Neural cell (in vitro differentiated cells): ENCODE measurements at regions not wholly inside any gene's neighbourhood (a gene's known extent, or its start where the extent isn't known, plus 50 kb on each side); places are given as distances from the start of the nearest gene placed in this dataset.

Source experiments
- H2AFZ ChIP-seq: fragments of 200-600, 300-800 bp; sonication (generic), shearing (Covaris generic); 2 replicates; pipeline ENCODE4 v1.6.0; 2014; ENCODE audit warnings: low read depth, mild to moderate bottlenecking, antibody characterized with exemption, low read length, moderate library complexity
- H3F3A ChIP-seq: fragments of 200-600 bp; shearing (Covaris generic); 2 replicates; pipeline ENCODE4 v1.6.1; 2016; ENCODE audit warnings: mild to moderate bottlenecking, moderate library complexity, mixed read lengths, antibody characterized with exemption, low read length; ENCODE audit not compliant: insufficient read depth, poor library complexity, severe bottlenecking
- H3K27ac ChIP-seq: fragments of 200-600, 300-800 bp; sonication (generic), shearing (Covaris generic); 2 replicates; pipeline ENCODE4 v1.5.1; 2014; ENCODE audit warnings: mild to moderate bottlenecking, low read length, moderate library complexity
- H3K27me3 ChIP-seq: fragments of 300-800, 200-600 bp; sonication (generic), shearing (Covaris generic); 2 replicates; pipeline ENCODE4 v1.6.0; 2014; ENCODE audit warnings: mild to moderate bottlenecking, low read depth, low read length, moderate library complexity; ENCODE audit not compliant: insufficient read depth
- H3K36me3 ChIP-seq: fragments of 300-800, 200-600 bp; sonication (generic), shearing (Covaris generic); 2 replicates; pipeline ENCODE4 v1.5.1; 2014; ENCODE audit warnings: mild to moderate bottlenecking, antibody characterized with exemption, low read length, moderate library complexity; ENCODE audit not compliant: insufficient read depth
- H3K4me2 ChIP-seq: fragments of 300-800, 200-600 bp; sonication (generic), shearing (Covaris generic); 2 replicates; pipeline ENCODE4 v1.6.0; 2014; ENCODE audit warnings: mild to moderate bottlenecking, low read length
- H3K4me3 ChIP-seq: fragments of 300-800, 200-600 bp; sonication (generic), shearing (Covaris generic); 2 replicates; pipeline ENCODE4 v1.5.1; 2014; ENCODE audit warnings: mild to moderate bottlenecking, low read length, moderate library complexity
- H3K79me2 ChIP-seq: fragments of 200-600 bp; shearing (Covaris generic); replicated peaks from 2 replicates; pipeline ENCODE4 v1.6.0; 2014; ENCODE audit warnings: mild to moderate bottlenecking, low read length, moderate library complexity; ENCODE audit not compliant: insufficient read depth
- H3K9ac ChIP-seq: fragments of 300-800, 200-600 bp; sonication (generic), shearing (Covaris generic); 2 replicates; pipeline ENCODE4 v1.6.1; 2016; ENCODE audit warnings: mild to moderate bottlenecking, low read length, mixed read lengths
- H3K9me2 ChIP-seq: fragments of 200-600 bp; shearing (Covaris generic); 2 replicates; pipeline ENCODE4 v1.6.1; 2016; ENCODE audit warnings: mild to moderate bottlenecking, low read length, mixed read lengths; ENCODE audit not compliant: insufficient read depth
- H3K9me3 ChIP-seq: fragments of 200-600, 300-800 bp; sonication (generic), shearing (Covaris generic); 2 replicates; pipeline ENCODE4 v1.6.1; 2016; ENCODE audit warnings: mild to moderate bottlenecking, mixed run types, low read length, moderate library complexity, mixed read lengths
- H4K20me1 ChIP-seq: fragments of 200-600 bp; shearing (Covaris generic); 2 replicates; pipeline ENCODE4 v1.6.1; 2016; ENCODE audit warnings: mild to moderate bottlenecking, mixed run types; ENCODE audit not compliant: insufficient read depth
- EP300 ChIP-seq: fragments of 450-650 bp; conservative IDR thresholded peaks from 2 replicates; pipeline ENCODE4 v1.6.1; 2014; ENCODE audit warnings: antibody characterized with exemption, mild to moderate bottlenecking, moderate library complexity; ENCODE audit not compliant: poor library complexity, severe bottlenecking
- EZH2 ChIP-seq: fragments of 200-600, 300-800 bp; shearing (Covaris generic), sonication (generic); IDR thresholded peaks from 2 replicates; pipeline ENCODE4 v1.6.1; 2014; ENCODE audit warnings: antibody characterized with exemption, low read length, borderline replicate concordance, mild to moderate bottlenecking; ENCODE audit not compliant: insufficient read depth, poor library complexity, severe bottlenecking
- MXI1 ChIP-seq: fragments of 450-650 bp; conservative IDR thresholded peaks from 2 replicates; pipeline ENCODE4 v1.6.1; 2014; ENCODE audit warnings: antibody characterized with exemption, mild to moderate bottlenecking; ENCODE audit not compliant: poor library complexity, severe bottlenecking
- POLR2AphosphoS5 ChIP-seq: IDR thresholded peaks from 2 replicates; pipeline ENCODE4 v1.6.1; 2012
- RAD21 ChIP-seq: fragments of 450-650 bp; conservative IDR thresholded peaks from 2 replicates; pipeline ENCODE4 v1.6.1; 2014; ENCODE audit warnings: antibody characterized with exemption, mild to moderate bottlenecking, moderate library complexity
- SMC3 ChIP-seq: fragments of 450-650 bp; conservative IDR thresholded peaks from 2 replicates; pipeline ENCODE4 v1.6.1; 2014; ENCODE audit warnings: antibody characterized with exemption, mild to moderate bottlenecking, moderate library complexity; ENCODE audit not compliant: poor library complexity
- TAF1 ChIP-seq: IDR thresholded peaks from 2 replicates; pipeline ENCODE4 v1.6.1; 2012; ENCODE audit warnings: low read depth
- TF ChIP-seq, protein P1 (sequence below): fragments of 450-650 bp; IDR thresholded peaks from 2 replicates; pipeline ENCODE4 v1.5.1; 2014; ENCODE audit warnings: antibody characterized with exemption, mild to moderate bottlenecking, moderate library complexity; ENCODE audit not compliant: poor library complexity, severe bottlenecking
- TF ChIP-seq, protein P2 (sequence below): IDR thresholded peaks from 2 replicates; pipeline ENCODE4 v1.6.1; 2012; ENCODE audit warnings: borderline replicate concordance

DNA sequence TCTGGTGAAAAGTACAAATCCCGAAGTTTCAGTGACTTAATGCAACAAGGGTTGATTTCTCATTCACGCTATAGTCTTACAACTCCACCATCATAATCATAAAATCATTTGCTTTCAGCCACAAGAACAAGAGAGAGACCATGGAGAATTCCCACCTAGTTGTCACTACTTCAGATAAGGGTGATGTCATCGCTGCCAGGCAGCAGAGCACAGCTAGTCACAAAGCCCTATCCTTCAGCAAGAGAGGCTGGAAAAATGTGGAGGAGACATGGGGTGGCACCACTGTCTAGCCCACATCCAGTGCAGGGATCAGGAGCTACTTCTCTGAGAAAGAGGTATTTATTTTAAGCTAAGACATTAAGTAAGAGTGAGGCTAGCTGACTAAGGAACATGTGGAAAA lies 356.1 kb downstream of the YTHDC2 start:
- H2AFZ ChIP-seq = no peak overlapping the region
- H3K4me2 ChIP-seq = no peak overlapping the region
- H3K4me3 ChIP-seq = no peak overlapping the region
- H3K9me3 ChIP-seq = no peaks in the 10 kb centered on the region
- H3F3A ChIP-seq = no peaks in the 10 kb centered on the region
- H3K79me2 ChIP-seq = no peaks in the 10 kb centered on the region
- no peaks in the 10 kb centered on the region for H3K36me3 ChIP-seq
- H3K9ac ChIP-seq = no peak overlapping the region
- H3K27me3 ChIP-seq = no peaks in the 10 kb centered on the region
- H4K20me1 ChIP-seq = no peaks in the 10 kb centered on the region
- no peaks in the 10 kb centered on the region for H3K9me2 ChIP-seq
- TF ChIP-seq, protein P1, sequence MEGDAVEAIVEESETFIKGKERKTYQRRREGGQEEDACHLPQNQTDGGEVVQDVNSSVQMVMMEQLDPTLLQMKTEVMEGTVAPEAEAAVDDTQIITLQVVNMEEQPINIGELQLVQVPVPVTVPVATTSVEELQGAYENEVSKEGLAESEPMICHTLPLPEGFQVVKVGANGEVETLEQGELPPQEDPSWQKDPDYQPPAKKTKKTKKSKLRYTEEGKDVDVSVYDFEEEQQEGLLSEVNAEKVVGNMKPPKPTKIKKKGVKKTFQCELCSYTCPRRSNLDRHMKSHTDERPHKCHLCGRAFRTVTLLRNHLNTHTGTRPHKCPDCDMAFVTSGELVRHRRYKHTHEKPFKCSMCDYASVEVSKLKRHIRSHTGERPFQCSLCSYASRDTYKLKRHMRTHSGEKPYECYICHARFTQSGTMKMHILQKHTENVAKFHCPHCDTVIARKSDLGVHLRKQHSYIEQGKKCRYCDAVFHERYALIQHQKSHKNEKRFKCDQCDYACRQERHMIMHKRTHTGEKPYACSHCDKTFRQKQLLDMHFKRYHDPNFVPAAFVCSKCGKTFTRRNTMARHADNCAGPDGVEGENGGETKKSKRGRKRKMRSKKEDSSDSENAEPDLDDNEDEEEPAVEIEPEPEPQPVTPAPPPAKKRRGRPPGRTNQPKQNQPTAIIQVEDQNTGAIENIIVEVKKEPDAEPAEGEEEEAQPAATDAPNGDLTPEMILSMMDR = no peak
- no peak for TF ChIP-seq SMC3
- no peak for TF ChIP-seq POLR2AphosphoS5
- TF ChIP-seq RAD21 = no peak
- TF ChIP-seq EP300 = no peak
- TF ChIP-seq, protein P2, sequence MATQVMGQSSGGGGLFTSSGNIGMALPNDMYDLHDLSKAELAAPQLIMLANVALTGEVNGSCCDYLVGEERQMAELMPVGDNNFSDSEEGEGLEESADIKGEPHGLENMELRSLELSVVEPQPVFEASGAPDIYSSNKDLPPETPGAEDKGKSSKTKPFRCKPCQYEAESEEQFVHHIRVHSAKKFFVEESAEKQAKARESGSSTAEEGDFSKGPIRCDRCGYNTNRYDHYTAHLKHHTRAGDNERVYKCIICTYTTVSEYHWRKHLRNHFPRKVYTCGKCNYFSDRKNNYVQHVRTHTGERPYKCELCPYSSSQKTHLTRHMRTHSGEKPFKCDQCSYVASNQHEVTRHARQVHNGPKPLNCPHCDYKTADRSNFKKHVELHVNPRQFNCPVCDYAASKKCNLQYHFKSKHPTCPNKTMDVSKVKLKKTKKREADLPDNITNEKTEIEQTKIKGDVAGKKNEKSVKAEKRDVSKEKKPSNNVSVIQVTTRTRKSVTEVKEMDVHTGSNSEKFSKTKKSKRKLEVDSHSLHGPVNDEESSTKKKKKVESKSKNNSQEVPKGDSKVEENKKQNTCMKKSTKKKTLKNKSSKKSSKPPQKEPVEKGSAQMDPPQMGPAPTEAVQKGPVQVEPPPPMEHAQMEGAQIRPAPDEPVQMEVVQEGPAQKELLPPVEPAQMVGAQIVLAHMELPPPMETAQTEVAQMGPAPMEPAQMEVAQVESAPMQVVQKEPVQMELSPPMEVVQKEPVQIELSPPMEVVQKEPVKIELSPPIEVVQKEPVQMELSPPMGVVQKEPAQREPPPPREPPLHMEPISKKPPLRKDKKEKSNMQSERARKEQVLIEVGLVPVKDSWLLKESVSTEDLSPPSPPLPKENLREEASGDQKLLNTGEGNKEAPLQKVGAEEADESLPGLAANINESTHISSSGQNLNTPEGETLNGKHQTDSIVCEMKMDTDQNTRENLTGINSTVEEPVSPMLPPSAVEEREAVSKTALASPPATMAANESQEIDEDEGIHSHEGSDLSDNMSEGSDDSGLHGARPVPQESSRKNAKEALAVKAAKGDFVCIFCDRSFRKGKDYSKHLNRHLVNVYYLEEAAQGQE = no peak
- TF ChIP-seq EZH2 = no peak
- no peak for TF ChIP-seq MXI1
- TF ChIP-seq TAF1 = no peak
- no peak overlapping the region for H3K27ac ChIP-seq

DNA sequence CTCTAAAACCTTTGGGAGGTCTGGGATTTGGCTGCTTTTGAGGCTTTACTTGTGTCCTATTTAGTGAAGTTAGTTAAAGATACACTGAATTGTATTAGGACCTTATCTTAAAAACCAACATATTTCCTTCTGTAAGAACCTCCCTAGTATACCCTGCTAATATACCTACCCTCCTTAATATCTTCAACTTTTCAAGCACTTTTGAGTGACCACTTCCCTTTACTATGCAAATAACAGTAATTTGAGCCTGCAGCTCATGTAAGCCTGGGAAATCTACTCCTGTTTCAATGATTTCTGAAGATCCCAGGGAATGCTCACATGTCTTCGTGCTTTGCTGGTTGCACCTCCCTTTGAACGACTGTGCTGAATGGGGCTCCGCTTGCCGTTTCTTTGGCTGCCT lies 358.5 kb downstream of the YTHDC2 start:
- Histone ChIP-seq H3K4me2 (no peak overlapping the region), H3K27me3 (no peaks in the 10 kb centered on the region), H3K36me3 (no peaks in the 10 kb centered on the region), H4K20me1 (no peaks in the 10 kb centered on the region), H3K79me2 (no peaks in the 10 kb centered on the region), H3K9me3 (no peaks in the 10 kb centered on the region), H2AFZ (no peak overlapping the region), H3K4me3 (no peak overlapping the region), H3F3A (no peaks in the 10 kb centered on the region), H3K27ac (no peak overlapping the region), H3K9ac (no peak overlapping the region), H3K9me2 (no peaks in the 10 kb centered on the region)
- TF ChIP-seq, protein P1 = no peak
- TF ChIP-seq MXI1 = no peak
- no peak for TF ChIP-seq POLR2AphosphoS5
- no peak for TF ChIP-seq SMC3
- TF ChIP-seq EP300 = no peak
